HUES6 (cell line): ENCODE measurements at regions not wholly inside any gene's neighbourhood (a gene's known extent, or its start where the extent isn't known, plus 50 kb on each side); places are given as distances from the start of the nearest gene placed in this dataset.
"Not testable (repeated sequence)": the region's sequence is repeated elsewhere in the genome, so short reads cannot be mapped to it uniquely, and the experiment has no call there.

Source experiments
- H3K27ac ChIP-seq: 2 replicates; pipeline ENCODE4 v1.7.0; 2013; ENCODE audit warnings: low read depth, mild to moderate bottlenecking, low read length, inconsistent platforms
- H3K27me3 ChIP-seq: 2 replicates; pipeline ENCODE4 v1.6.1; 2013; ENCODE audit warnings: low read length; ENCODE audit not compliant: control insufficient read depth, insufficient read depth
- H3K36me3 ChIP-seq: 2 replicates; pipeline ENCODE4 v1.6.1; 2013; ENCODE audit warnings: low read length; ENCODE audit not compliant: control insufficient read depth, insufficient read depth
- H3K4me1 ChIP-seq: 2 replicates; pipeline ENCODE4 v1.6.1; 2013; ENCODE audit warnings: low read length; ENCODE audit not compliant: control insufficient read depth, insufficient read depth
- H3K4me3 ChIP-seq: 2 replicates; pipeline ENCODE4 v1.5.1; 2013; ENCODE audit warnings: low read depth, low read length
- H3K9ac ChIP-seq: one replicate; pipeline ENCODE4 v1.6.1; 2013; ENCODE audit warnings: mild to moderate bottlenecking, low read length
- H3K9me3 ChIP-seq: 2 replicates; pipeline ENCODE4 v1.6.1; 2013; ENCODE audit warnings: low read depth, low read length; ENCODE audit not compliant: control insufficient read depth, insufficient read depth

DNA sequence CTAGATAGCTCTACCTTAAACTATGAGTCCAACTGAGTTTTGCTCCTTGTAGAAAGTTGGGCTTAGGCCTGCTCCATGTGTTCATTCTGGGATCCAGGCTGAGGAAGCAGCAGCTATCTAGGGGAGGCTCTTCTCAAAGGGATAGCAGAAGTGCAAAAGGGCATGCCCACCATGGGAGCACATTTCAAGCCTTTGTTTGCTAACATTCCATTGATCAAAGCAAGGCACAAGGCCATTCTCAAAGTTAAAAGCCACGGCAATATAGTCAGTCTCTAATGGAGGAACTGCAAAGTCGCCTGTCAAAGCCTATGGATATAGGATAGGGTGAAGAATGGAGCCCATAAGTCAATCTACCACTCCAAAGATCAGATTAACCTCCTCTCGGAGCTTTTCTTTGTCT, 488.1 kb upstream of the ARX start:
- Histone ChIP-seq H3K36me3 (no peaks in the 10 kb centered on the region), H3K27me3 (no peaks in the 10 kb centered on the region; the same call in 1 of the 2 replicates), H3K27ac (no peak overlapping the region), H3K4me1 (peaks cover 6% of the 10 kb centered on the region; the same call in 1 of the 2 replicates), H3K4me3 (no peak overlapping the region), H3K9ac (no peak overlapping the region), H3K9me3 (no peaks in the 10 kb centered on the region)

DNA sequence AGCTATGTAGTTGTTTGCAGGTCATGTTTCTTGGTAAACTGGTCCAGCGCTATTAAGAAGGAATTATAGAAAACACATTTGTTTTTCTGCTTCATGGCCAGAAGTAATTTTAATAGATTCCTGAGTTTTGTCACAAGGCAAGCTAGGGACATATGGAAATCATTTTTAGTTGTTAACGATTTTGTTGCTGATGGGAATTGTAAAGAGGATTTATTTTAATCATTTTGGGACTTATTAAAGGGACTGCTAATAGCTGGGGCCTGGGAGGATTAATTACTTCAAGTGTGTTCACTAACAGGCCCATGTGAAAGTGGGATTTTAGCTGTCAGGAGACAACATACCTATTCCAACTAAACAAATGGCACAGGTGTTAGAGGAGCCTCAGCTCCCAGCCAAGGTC, 492.0 kb upstream of the ARX start:
- no peaks in the 10 kb centered on the region for H3K9me3 ChIP-seq
- no peaks in the 10 kb centered on the region for H3K36me3 ChIP-seq
- no peak overlapping the region for H3K9ac ChIP-seq
- H3K27ac ChIP-seq = no peak overlapping the region
- H3K27me3 ChIP-seq = no peaks in the 10 kb centered on the region; the same call in 1 of the 2 replicates
- no peak overlapping the region for H3K4me3 ChIP-seq
- peaks cover 6% of the 10 kb centered on the region; the same call in 1 of the 2 replicates for H3K4me1 ChIP-seq

- H3K27ac ChIP-seq = no peak overlapping the region
- no peaks in the 10 kb centered on the region for H3K4me1 ChIP-seq
- H3K27me3 ChIP-seq = no peaks in the 10 kb centered on the region
- no peaks in the 10 kb centered on the region for H3K36me3 ChIP-seq
- H3K9ac ChIP-seq = no peak overlapping the region
- no peaks in the 10 kb centered on the region for H3K9me3 ChIP-seq
- H3K4me3 ChIP-seq = no peak overlapping the region
These were observed 503.5 kb upstream of the ARX start for GRCh38 chrX:25519258-25519657.

DNA sequence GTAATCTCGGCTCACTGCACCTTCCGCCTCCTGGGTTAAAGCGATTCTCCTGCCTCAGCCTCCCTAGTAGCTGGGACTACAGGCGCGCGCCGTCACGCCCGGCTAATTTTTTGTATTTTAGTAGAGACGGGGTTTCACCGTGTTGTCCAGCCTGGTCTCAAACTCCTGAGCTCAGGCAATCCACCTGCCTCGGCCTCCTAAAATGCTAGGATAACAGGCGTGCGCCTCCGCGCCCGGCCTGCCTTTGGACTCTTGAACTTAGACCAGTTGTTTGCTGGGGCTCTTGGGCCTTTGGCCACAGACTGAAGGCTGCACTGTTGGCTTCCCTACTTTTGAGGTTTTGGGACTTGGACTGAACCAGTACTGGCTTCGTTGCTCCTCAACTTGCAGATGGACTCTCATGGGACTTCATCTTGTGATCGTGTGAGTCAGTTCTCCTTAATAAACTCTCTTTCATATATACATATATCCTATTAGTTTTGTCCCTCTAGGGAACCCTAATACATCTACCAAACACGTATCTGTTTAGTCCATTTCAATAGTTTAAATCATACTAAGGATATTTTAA, 506.8 kb upstream of the ARX start:
- H3K27ac ChIP-seq, H3K9me3 ChIP-seq, H3K27me3 ChIP-seq, H3K4me1 ChIP-seq, H3K4me3 ChIP-seq, H3K36me3 ChIP-seq, H3K9ac ChIP-seq: not testable (repeated sequence)

DNA sequence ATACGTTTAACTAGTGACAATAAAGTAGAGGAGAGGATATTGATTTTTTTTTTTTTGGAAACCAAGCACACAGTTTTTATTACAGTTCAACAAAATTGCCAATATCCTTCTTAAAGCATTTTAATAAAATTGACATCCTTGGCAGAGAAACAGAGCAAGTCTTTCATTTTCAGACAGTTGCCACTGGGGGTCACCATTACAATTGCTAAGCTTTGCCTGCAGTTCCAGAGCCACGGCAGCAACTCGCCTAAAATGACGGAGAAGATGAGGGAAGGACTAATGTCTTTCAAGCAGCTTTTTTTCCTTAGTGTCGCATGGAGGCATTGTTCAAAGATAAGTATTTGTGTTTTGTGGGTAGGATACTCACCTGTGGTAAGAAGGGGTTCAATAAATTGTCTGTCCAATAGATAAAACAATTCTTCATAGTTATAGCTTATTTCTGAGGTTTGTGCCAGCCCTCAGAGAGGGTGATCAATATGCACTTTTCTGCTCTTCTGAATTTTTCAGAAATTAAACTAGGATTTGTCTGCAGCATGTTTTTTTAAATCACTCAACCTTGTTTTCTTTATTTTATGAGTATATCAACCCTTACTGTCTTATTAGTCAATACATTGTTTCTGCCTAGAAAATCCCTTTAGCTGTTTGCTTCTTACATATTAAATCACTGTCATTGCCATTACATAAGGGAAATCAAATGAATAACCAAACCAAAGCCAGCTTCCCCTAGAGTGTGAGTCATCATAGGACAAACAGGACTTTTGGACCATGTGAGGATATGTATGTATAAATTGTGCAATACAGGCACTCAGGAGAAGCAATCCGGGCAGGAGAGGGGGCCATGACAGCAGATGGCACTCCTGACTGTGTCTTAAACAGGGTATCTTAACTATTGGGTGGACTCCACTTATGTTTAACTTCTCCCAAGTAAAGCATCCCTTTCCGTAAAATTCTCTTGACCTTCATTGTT, 508.1 kb upstream of the ARX start:
- Histone ChIP-seq H3K9ac (no peak overlapping the region), H3K27ac (no peak overlapping the region), H3K4me3 (no peak overlapping the region), H3K4me1 (0 out of 2 replicates have a peak, but pooled peaks cover 8% of the 10 kb centered on the region), H3K36me3 (no peaks in the 10 kb centered on the region), H3K9me3 (no peaks in the 10 kb centered on the region), H3K27me3 (no peaks in the 10 kb centered on the region)

GRCh38 chrX:25527156-25527555, 511.4 kb upstream of the ARX start:
- Histone ChIP-seq H3K9me3 (no peaks in the 10 kb centered on the region), H3K36me3 (no peaks in the 10 kb centered on the region), H3K27me3 (no peaks in the 10 kb centered on the region; the same call in 1 of the 2 replicates), H3K27ac (no peak overlapping the region), H3K4me1 (0 out of 2 replicates have a peak, but pooled peaks cover 8% of the 10 kb centered on the region), H3K4me3 (no peak overlapping the region), H3K9ac (no peak overlapping the region)

DNA sequence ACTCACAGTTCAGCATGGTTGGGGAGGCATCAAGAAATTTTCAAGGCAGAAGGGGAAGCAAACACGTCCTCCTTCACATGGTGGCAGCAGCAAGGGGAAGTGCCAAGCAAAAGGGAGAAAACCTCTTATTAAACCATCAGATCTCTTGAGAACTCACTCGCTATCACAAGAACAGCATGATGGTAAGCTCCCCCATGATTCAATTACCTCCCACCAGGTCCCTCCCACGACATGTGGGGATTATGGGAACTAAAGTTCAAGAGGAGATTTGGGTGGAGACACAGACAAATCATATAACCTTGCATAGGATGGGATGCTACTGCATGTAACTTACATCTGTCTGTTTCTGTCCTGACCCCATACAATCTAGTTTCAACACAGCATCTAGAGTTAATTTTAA, 511.8 kb upstream of the ARX start:
- Histone ChIP-seq H3K4me1 (0 out of 2 replicates have a peak, but pooled peaks cover 8% of the 10 kb centered on the region), H3K9ac (no peak overlapping the region), H3K4me3 (no peak overlapping the region), H3K27me3 (no peaks in the 10 kb centered on the region; the same call in 1 of the 2 replicates), H3K27ac (no peak overlapping the region), H3K36me3 (no peaks in the 10 kb centered on the region), H3K9me3 (no peaks in the 10 kb centered on the region)

- H3K27me3 ChIP-seq = no peaks in the 10 kb centered on the region; the same call in 1 of the 2 replicates
- no peak overlapping the region for H3K27ac ChIP-seq
- no peak overlapping the region for H3K4me3 ChIP-seq
- H3K4me1 ChIP-seq = 0 out of 2 replicates have a peak, but pooled peaks cover 8% of the 10 kb centered on the region
- no peaks in the 10 kb centered on the region for H3K36me3 ChIP-seq
- H3K9me3 ChIP-seq = no peaks in the 10 kb centered on the region
- no peak overlapping the region for H3K9ac ChIP-seq
These were observed 515.3 kb upstream of the ARX start for GRCh38 chrX:25531096-25531495.

DNA sequence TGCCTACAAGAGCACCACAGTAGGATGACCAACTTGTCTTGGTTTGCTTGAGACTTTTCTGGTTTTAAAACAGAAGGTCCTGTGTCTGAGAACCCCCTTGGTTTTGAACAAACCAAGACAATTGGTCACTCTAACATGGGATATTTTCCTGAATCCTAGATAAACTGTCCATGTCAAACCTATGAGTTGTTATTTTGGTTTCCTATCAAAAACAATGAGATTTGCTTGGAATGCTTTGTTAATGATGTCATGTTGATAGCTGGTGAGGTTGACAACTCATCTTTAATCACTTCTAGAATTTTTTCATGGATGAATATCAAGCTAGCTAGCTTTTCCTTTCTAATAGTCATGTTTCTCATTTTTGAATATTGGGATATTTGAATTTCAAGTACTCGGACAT, 518.3 kb upstream of the ARX start:
- Histone ChIP-seq H3K36me3 (no peaks in the 10 kb centered on the region), H3K9me3 (no peaks in the 10 kb centered on the region), H3K9ac (no peak overlapping the region), H3K4me3 (no peak overlapping the region), H3K27ac (no peak overlapping the region), H3K27me3 (no peaks in the 10 kb centered on the region; the same call in 1 of the 2 replicates), H3K4me1 (no peaks in the 10 kb centered on the region)

DNA sequence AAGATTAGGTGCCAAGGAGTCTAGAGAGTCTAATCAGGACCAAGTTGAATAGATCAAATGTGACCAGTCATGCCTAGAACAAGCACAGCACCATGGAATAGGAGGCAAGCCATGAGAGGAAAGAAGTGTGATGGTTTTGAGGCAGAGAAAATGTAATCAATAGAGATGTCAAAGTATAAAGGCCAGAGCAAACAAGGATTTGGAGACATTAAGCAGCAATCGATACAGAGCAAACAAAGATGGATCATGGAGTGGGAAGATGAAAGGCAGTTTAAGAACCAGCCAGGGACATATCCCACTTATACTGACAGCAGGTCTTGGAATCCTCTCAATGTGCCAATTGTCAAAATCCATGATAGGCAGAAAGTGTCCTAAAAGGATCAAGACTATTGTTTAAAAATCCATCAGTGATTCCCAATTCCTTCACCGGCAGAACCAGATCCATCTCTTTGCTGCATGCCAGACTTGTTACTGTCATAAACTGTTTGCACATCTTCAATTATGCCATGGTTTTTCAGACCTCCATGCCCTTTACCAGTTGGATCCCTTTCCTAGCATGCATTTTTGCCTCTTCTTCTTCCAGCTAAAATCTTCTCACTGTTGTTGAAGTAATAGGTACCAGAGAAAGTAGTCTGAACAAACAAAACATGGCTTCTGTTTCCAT, 520.7 kb upstream of the ARX start:
- Histone ChIP-seq H3K27ac (no peak overlapping the region), H3K9me3 (no peaks in the 10 kb centered on the region), H3K4me1 (no peaks in the 10 kb centered on the region), H3K4me3 (no peak overlapping the region), H3K9ac (no peak overlapping the region), H3K27me3 (no peaks in the 10 kb centered on the region; the same call in 1 of the 2 replicates), H3K36me3 (no peaks in the 10 kb centered on the region)

DNA sequence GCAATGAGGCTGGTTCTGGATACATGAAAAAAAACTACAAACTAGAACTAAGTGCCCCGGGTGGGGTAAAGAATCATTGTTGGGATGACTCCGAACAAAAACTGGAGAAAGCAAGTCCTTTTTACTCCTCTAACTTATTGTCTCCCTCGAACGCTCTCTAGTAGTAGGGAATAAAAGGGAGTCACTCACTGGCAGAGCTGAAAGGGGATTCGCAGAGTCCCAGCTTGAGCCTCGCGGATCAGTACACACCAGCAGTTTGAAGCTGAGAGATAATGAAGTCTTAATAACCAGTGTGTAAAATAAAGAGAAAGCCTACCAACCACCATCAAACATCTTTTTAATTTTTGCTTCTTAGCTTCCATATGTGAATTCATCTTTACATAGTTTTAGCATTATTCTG, 521.9 kb upstream of the ARX start:
- Histone ChIP-seq H3K27ac (no peak overlapping the region), H3K4me1 (no peaks in the 10 kb centered on the region), H3K4me3 (no peak overlapping the region), H3K27me3 (no peaks in the 10 kb centered on the region; the same call in 1 of the 2 replicates), H3K9ac (no peak overlapping the region), H3K9me3 (no peaks in the 10 kb centered on the region), H3K36me3 (no peaks in the 10 kb centered on the region)
